A673 (cell line): ENCODE measurements at regions not wholly inside any gene's neighbourhood (a gene's known extent, or its start where the extent isn't known, plus 50 kb on each side); places are given as distances from the start of the nearest gene placed in this dataset.

Source experiments
- BruUV-seq: library from RNA; stranded (reverse); fragments of 400-500 nt; replicated peaks from 2 replicates; lab custom pipeline; 2021; lab: Mats Ljungman, UMichigan
- CTCF ChIA-PET: fragments of 300-600 bp; sonication (Branson Sonifier 250); formaldehyde crosslinking; loops from one replicate; lab custom pipeline; 2022; ENCODE audit warnings: antibody characterized with exemption; lab: Charles Lee
- POLR2A ChIA-PET: fragments of 300-600 bp; sonication (Branson Sonifier 250); formaldehyde crosslinking; loops from one replicate; lab custom pipeline; 2022; ENCODE audit warnings: antibody characterized with exemption; ENCODE audit not compliant: low non-redundant PET; lab: Charles Lee
- DNase-seq: peaks from one replicate; pipeline ENCODE4 v3.0.0-alpha.2; 2015; ENCODE audit warnings: low spot score
- H3K27ac ChIP-seq: fragments of 200-600 bp; sonication (generic); 2 replicates; pipeline ENCODE4 v1.5.1; 2016; ENCODE audit warnings: mixed run types, low read depth, mild to moderate bottlenecking, mixed read lengths, antibody characterized with exemption, low read length; ENCODE audit not compliant: poor library complexity, severe bottlenecking
- H3K27me3 ChIP-seq: fragments of 200-600 bp; sonication (generic); replicated peaks from 2 replicates; pipeline ENCODE4 v1.6.1; 2017; ENCODE audit warnings: mixed run types, low read depth, mild to moderate bottlenecking, mixed read lengths, antibody characterized with exemption, low read length; ENCODE audit not compliant: insufficient read depth, poor library complexity
- H3K36me3 ChIP-seq: fragments of 200-600 bp; sonication (generic); 2 replicates; pipeline ENCODE4 v1.6.1; 2016; ENCODE audit warnings: mixed run types, mild to moderate bottlenecking, mixed read lengths, antibody characterized with exemption, low read length; ENCODE audit not compliant: insufficient read depth, poor library complexity, severe bottlenecking
- H3K4me1 ChIP-seq: fragments of 200-600 bp; sonication (generic); 2 replicates; pipeline ENCODE4 v1.6.1; 2017; ENCODE audit warnings: mixed run types, mild to moderate bottlenecking, mixed read lengths, antibody characterized with exemption, low read length; ENCODE audit not compliant: insufficient read depth, poor library complexity, severe bottlenecking
- H3K4me3 ChIP-seq: fragments of 200-600 bp; sonication (generic); 2 replicates; pipeline ENCODE4 v1.5.1; 2016; ENCODE audit warnings: low read depth, mixed run types, mild to moderate bottlenecking, mixed read lengths, low read length; ENCODE audit not compliant: poor library complexity, severe bottlenecking
- H3K9me3 ChIP-seq: fragments of 200-600 bp; sonication (generic); 2 replicates; pipeline ENCODE4 v1.6.1; 2016; ENCODE audit warnings: mixed run types, low read depth, mild to moderate bottlenecking, mixed read lengths, antibody characterized with exemption, low read length; ENCODE audit not compliant: poor library complexity, severe bottlenecking
- EZH2 ChIP-seq: fragments of 200-600 bp; sonication (generic); IDR thresholded peaks from 2 replicates; pipeline ENCODE4 v1.6.1; 2017; ENCODE audit warnings: borderline replicate concordance, low read depth, mild to moderate bottlenecking, mixed read lengths, antibody characterized with exemption, low read length; ENCODE audit not compliant: poor library complexity, severe bottlenecking
- intact Hi-C: fragments of 100-400 bp; cut with micrococcal nuclease; formaldehyde crosslinking; loops from one replicate; pipeline ENCODE4 v1.10.0; 2022; ENCODE audit not compliant: unreplicated experiment
- TF ChIP-seq, protein P1 (sequence below): fragments of 300-800, 200-600 bp; sonication (generic); conservative IDR thresholded peaks from 2 replicates; pipeline ENCODE4 v1.5.1; 2017; ENCODE audit warnings: low read depth, mild to moderate bottlenecking, antibody characterized with exemption, low read length, moderate library complexity, mixed read lengths

DNA sequence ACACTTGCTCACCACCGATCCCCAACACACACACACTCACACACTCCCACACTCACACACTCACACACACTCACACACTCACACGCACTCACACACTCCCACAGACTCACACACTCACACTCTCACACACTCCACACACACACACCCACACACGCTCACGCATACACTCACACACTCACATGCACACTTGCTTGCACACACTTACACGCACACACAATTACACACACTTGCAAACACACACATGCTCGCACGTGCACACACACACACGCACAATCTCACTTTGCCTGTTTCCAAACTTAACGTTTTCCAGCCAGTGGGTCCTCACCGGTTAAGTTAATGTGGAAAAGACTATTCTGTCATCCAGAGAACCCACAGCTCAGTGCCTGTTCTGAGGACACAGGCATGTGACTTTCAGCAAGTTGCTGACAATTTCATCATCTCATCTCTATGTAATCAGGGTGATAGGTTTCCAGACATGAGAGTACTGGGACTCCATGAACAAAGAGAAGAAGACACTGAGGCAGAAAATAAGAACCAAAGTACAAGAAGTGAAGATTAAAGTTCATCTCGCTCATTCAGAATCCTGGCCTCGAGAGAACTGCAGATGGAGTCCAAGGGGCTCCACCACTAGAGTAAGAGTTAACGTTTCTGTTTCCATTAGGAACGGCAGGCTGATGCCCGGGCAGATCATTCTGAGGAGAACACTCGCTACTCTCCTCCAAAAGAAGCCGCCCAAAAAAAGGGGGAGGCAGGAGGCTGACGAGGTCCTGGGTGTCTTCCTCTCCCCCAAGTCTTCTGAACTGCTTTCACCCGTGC, 153.2 kb upstream of the FRG1 start:
- peak; percentile 5 for DNase-seq
- Histone ChIP-seq H3K4me3 (no peak overlapping the region), H3K27ac (no peak overlapping the region), H3K36me3 (no peaks in the 10 kb centered on the region), H3K9me3 (no peaks in the 10 kb centered on the region), H3K4me1 (no peaks in the 10 kb centered on the region), H3K27me3 (peaks cover 11% of the 10 kb centered on the region)
- CTCF ChIA-PET, result no interaction called here
- POLR2A ChIA-PET, result no interaction called here
- no TSS peak for BruUV-seq
- intact Hi-C loops, result no loop called here
- no peak for TF ChIP-seq EZH2

DNA sequence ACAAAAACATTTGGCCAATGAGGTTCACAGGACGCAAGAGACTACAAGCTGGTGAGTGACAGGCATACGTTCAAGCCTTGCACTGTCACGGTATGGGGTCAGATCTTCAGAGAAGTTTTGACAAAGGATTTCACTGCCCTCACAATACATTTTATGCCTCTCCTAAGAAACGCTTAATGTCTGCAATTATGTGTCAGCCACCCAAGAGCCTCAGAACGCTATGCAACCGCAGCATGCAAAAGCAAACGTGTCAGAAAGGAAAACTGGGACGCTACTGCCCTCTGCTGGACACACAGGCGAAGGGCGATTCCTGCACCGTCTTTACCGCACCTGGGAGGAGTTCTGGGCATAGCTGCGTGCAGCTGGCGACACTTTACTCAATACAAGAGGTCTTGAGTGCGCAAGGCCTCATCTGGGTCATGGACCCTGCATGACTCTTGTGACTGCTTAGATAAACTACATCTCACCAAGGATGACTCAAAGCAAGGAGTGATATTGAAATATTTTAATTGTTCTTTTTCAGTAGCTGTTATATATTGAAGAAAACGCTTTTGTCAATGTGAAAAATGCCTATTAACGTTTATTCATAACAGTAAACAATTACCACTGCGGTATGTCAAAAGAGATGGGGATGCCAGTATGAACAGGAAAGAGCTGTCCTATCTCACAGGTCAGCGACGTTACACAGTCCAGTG, 147.6 kb upstream of the FRG1 start:
- TF ChIP-seq EZH2, result no peak
- TF ChIP-seq, protein P1, sequence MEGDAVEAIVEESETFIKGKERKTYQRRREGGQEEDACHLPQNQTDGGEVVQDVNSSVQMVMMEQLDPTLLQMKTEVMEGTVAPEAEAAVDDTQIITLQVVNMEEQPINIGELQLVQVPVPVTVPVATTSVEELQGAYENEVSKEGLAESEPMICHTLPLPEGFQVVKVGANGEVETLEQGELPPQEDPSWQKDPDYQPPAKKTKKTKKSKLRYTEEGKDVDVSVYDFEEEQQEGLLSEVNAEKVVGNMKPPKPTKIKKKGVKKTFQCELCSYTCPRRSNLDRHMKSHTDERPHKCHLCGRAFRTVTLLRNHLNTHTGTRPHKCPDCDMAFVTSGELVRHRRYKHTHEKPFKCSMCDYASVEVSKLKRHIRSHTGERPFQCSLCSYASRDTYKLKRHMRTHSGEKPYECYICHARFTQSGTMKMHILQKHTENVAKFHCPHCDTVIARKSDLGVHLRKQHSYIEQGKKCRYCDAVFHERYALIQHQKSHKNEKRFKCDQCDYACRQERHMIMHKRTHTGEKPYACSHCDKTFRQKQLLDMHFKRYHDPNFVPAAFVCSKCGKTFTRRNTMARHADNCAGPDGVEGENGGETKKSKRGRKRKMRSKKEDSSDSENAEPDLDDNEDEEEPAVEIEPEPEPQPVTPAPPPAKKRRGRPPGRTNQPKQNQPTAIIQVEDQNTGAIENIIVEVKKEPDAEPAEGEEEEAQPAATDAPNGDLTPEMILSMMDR, result peak; percentile 94
- peak; percentile 75 for DNase-seq
- no TSS peak for BruUV-seq

DNA sequence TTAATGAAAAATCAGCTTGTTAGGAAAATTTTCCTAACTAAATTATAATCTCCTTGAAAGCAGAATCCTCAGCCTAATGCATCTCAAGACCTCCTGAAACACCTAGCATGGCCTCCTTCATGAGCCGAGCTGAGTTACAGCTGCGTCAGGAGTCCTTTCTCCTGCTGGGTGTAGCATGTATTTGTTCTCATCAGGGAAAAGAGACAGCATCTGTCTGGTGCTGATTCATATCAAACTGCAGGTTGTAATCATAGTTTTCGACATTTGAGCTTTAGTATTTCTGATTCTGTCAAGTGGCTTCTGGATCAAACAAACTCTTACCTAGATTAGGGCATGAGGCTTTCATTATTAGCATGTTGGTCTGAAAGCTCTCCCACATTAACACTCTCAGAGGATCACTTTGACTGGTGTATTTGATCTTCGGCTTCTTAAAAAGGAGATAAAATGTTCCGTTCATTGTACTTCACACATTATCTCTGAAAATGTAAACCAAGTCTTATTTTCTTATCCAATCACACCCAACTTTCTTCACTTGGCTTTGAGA, 140.1 kb upstream of the FRG1 start:
- Histone ChIP-seq H3K27me3 (peaks cover 7% of the 10 kb centered on the region), H3K4me3 (no peak overlapping the region), H3K9me3 (no peaks in the 10 kb centered on the region), H3K4me1 (no peaks in the 10 kb centered on the region), H3K27ac (no peak overlapping the region), H3K36me3 (no peaks in the 10 kb centered on the region)
- ChIA-PET POLR2A (no interaction called here), CTCF (no interaction called here)
- TF ChIP-seq, protein P1, result no peak
- no peak for TF ChIP-seq EZH2
- intact Hi-C loops, result no loop called here
- DNase-seq, result no peak
- no TSS peak for BruUV-seq

More for the DNA sequence above, 147.6 kb upstream of the FRG1 start:
- intact Hi-C loops, result loop anchor here (5.0 to 10.0 kb wide), 2 partner anchors 356 to 588 kb away; no protein-coding TSS in a partner anchor
- Histone ChIP-seq H3K4me3 (no peak overlapping the region), H3K36me3 (no peaks in the 10 kb centered on the region), H3K4me1 (no peaks in the 10 kb centered on the region), H3K9me3 (no peaks in the 10 kb centered on the region), H3K27me3 (peaks cover 13% of the 10 kb centered on the region), H3K27ac (no peak overlapping the region)
- ChIA-PET POLR2A (interaction anchor here (0.6 kb wide), 1 partner anchor 9 kb away, joined by 4 read pairs; no protein-coding TSS in a partner anchor), CTCF (no interaction called here)
